ENCODE measurements at regions not wholly inside any gene's neighbourhood (a gene's known extent, or its start where the extent isn't known, plus 50 kb on each side); places are given as distances from the start of the nearest gene placed in this dataset.

GRCh38 chr18:38047820-38048219 lies 482.2 kb upstream of the CELF4 start:
- CTCF ChIA-PET, result no interaction called here
- POLR2A ChIA-PET, result no interaction called here
- H3K4me1 ChIP-seq (ENCODE audit: control insufficient read depth, extremely low read depth, insufficient read depth, low read length), result no peaks in the 10 kb centered on the region
- no peak overlapping the region for H3K27ac ChIP-seq (ENCODE audit: insufficient read depth, low read depth, low read length)
- BruUV-seq (replicated peaks), result no TSS peak
- no peak overlapping the region for H2AFZ ChIP-seq (ENCODE audit: low read depth, low read length)
- DNase-seq (ENCODE audit: low read depth, low spot score) (no peak), FAIRE-seq (no peak)
- H3K9me3 ChIP-seq (replicated peaks; ENCODE audit: control insufficient read depth, insufficient read depth, low read length), result peaks cover 5% of the 10 kb centered on the region
- H3K9me1 ChIP-seq (replicated peaks; ENCODE audit: control insufficient read depth, extremely low read depth, insufficient read depth, low read length), result no peaks in the 10 kb centered on the region
- H3K4me2 ChIP-seq (ENCODE audit: insufficient read depth, low read length), result no peak overlapping the region
- no peaks in the 10 kb centered on the region for H3K79me2 ChIP-seq (ENCODE audit: control insufficient read depth, insufficient read depth, low read length)
- H3K4me3 ChIP-seq (replicated peaks in 1 of 3; ENCODE audit: insufficient read depth in 1 of 3, low read depth in 1 of 3, low read length in 3 of 3), result no peak overlapping the region
- dilution Hi-C loops (cut with MboI; ENCODE audit: extremely low pct_ligation_motif_present, low sequenced_read_pairs), result no loop called here
- H3K9ac ChIP-seq (replicated peaks; ENCODE audit: extremely low read depth, insufficient read depth, low read length), result no peak overlapping the region
- intact Hi-C loops (cut with micrococcal nuclease), result no loop called here
- no peaks in the 10 kb centered on the region for H4K20me1 ChIP-seq (replicated peaks; ENCODE audit: control insufficient read depth, extremely low read depth, insufficient read depth, low read length)
- TF ChIP-seq JUN (IDR thresholded peaks at IDR 0.05; ENCODE audit: borderline replicate concordance, insufficient read depth, insufficient read length, low read depth), result no peak
- TF ChIP-seq POLR2AphosphoS5 (IDR thresholded peaks at IDR 0.05; ENCODE audit: insufficient read depth, low read depth, low read length), result no peak
- no peak for TF ChIP-seq FOS (IDR thresholded peaks at IDR 0.05; ENCODE audit: borderline replicate concordance, insufficient read depth, low read length)
- no peak for TF ChIP-seq EZH2 (IDR thresholded peaks at IDR 0.05; ENCODE audit: borderline replicate concordance, low read depth, low read length, severe bottlenecking)
- no peak for TF ChIP-seq CTCF (IDR thresholded peaks at IDR 0.05; ENCODE audit: extremely low read depth in 1 of 2, insufficient read depth in 1 of 2, low read depth in 1 of 2, low read length in 2 of 2)
- no peak for TF ChIP-seq GATA2 (IDR thresholded peaks at IDR 0.05; ENCODE audit: insufficient read depth, insufficient read length, low read depth, low read length)
- TF ChIP-seq POLR2A (IDR thresholded peaks at IDR 0.05; ENCODE audit: low read depth, low read length), result no peak
- TF ChIP-seq MYC (IDR thresholded peaks at IDR 0.05; ENCODE audit: low read depth, low read length), result no peak
- no peaks in the 10 kb centered on the region for H3K36me3 ChIP-seq (ENCODE audit: control insufficient read depth in 2 of 2, extremely low read depth in 1 of 2, insufficient read depth in 2 of 2, low read length in 2 of 2)
- no peaks in the 10 kb centered on the region for H3K27me3 ChIP-seq (ENCODE audit: control insufficient read depth in 2 of 2, insufficient read depth in 2 of 2, low read length in 2 of 2)

Measured in endothelial cell of umbilical vein (primary cell).